Suprapubic skin (tissue), 4 donors: ENCODE measurements at regions not wholly inside any gene's neighbourhood (a gene's known extent, or its start where the extent isn't known, plus 50 kb on each side); places are given as distances from the start of the nearest gene placed in this dataset.

Experiments used
- CTCF ChIP-seq, 2 donors: fragments of 200-600 bp in 1 of 2; fragments of 450-650 bp in 1 of 2; sonication (generic) in 1 of 2; IDR thresholded peaks; one replicate each; pipeline ENCODE4 v1.5.1; 2016 to 2019; ENCODE audit warnings: antibody characterized with exemption in 2 of 2, mild to moderate bottlenecking in 1 of 2, moderate library complexity in 1 of 2
- POLR2A ChIP-seq, 2 donors: fragments of 450-650 bp; IDR thresholded peaks; one replicate each; pipeline ENCODE4 v1.6.1; 2017; ENCODE audit warnings: antibody characterized with exemption in 2 of 2, mild to moderate bottlenecking in 2 of 2, moderate library complexity in 2 of 2
- POLR2AphosphoS5 ChIP-seq, 3 donors: sonication (generic); formaldehyde crosslinking; IDR thresholded peaks; one replicate each; pipeline ENCODE4 v1.6.1; 2017; ENCODE audit warnings: antibody characterized with exemption in 3 of 3

- no peak for TF ChIP-seq POLR2AphosphoS5 (IDR thresholded peaks at IDR 0.05)
- no peak for TF ChIP-seq POLR2A (IDR thresholded peaks at IDR 0.05)
- no peak for TF ChIP-seq CTCF (IDR thresholded peaks at IDR 0.05)
Measured at GRCh38 chr12:127300075-127300474, 966.9 kb upstream of the TMEM132C start.
